Bronchial epithelial cell (primary cell): ENCODE measurements at regions not wholly inside any gene's neighbourhood (a gene's known extent, or its start where the extent isn't known, plus 50 kb on each side); places are given as distances from the start of the nearest gene placed in this dataset.
A peak's percentile ranks its signal among the peaks of the same experiment; 100 is the strongest.
"Not testable (repeated sequence)": the region's sequence is repeated elsewhere in the genome, so short reads cannot be mapped to it uniquely, and the experiment has no call there.

ENCODE experiments used
- DNase-seq: peaks from one replicate; pipeline ENCODE4 v3.0.0-alpha.2; 2010; ENCODE audit warnings: low read depth
- FAIRE-seq: peaks from 2 replicates; lab custom pipeline; 2011; peaks lifted over from hg19 to GRCh38; lab: Jason Lieb, UNC
- H3K27me3 ChIP-seq: 2 replicates; pipeline ENCODE4 v1.5.1; 2011; ENCODE audit warnings: low read length; ENCODE audit not compliant: control insufficient read depth, insufficient read depth
- H3K36me3 ChIP-seq: 2 replicates; pipeline ENCODE4 v1.5.1; 2011; ENCODE audit warnings: low read length; ENCODE audit not compliant: control insufficient read depth, insufficient read depth
- H3K4me3 ChIP-seq: 2 replicates; pipeline ENCODE4 v1.5.1; 2011; ENCODE audit warnings: mild to moderate bottlenecking, low read depth, low read length, control low read depth
- CTCF ChIP-seq: IDR thresholded peaks from 2 replicates; pipeline ENCODE4 v1.5.1; 2011; ENCODE audit warnings: mild to moderate bottlenecking, moderate library complexity, low read length, control low read depth, inconsistent platforms; ENCODE audit not compliant: insufficient read depth, severe bottlenecking

- Histone ChIP-seq H3K27me3 (peaks cover 5% of the 10 kb centered on the region), H3K4me3 (no peak overlapping the region), H3K36me3 (no peaks in the 10 kb centered on the region)
- no peak for DNase-seq
- no peak for FAIRE-seq
- no peak for TF ChIP-seq CTCF
These were observed 320.8 kb downstream of the CBLN1 start for GRCh38 chr16:48960830-48961229.

DNA sequence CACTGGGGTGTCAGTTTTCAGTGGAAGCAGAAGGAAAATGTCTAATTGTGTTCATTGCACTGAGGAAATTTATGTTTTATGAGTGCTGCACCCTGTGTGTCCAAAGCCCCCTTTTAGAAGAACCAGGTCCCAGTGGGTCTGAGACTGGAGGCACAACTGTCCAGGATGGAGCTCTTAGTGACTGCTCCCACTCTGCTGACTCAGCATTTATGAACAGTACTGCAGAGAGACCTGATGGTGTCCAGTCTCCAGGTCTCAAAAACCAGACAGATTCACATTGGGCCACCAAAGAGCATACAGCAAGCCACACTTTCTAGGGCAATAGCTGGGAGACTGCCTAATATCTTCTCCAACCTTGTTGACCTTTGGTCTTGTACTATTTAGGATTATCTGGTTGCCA is 321.9 kb downstream of the CBLN1 start:
- H3K27me3 ChIP-seq: peaks cover 7% of the 10 kb centered on the region

DNA sequence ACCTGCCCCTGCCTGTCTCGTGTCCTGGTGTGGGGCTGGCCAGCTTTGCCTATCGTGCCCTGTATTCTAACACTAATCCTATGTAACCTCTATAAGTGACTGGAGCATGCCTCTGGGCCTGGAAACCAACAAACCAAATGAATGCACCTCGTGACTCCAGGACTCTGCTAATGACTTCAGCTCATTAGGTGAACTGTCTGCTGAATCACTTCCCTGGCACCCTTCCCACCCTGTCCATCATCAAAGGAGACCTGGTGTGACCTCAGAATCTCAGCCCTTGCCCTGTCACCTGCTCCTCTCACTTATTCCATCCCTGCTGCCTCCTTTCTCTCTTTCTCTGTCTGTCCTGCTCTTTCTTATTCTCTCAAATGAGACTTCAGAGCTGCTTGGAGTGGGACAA is 322.4 kb downstream of the CBLN1 start:
- TF ChIP-seq CTCF: no peak
- DNase-seq (peak; percentile 47), FAIRE-seq (no peak)
- H3K4me3 ChIP-seq: no peak overlapping the region
- no peaks in the 10 kb centered on the region for H3K36me3 ChIP-seq
- peaks cover 7% of the 10 kb centered on the region for H3K27me3 ChIP-seq

More for the DNA sequence above, 321.9 kb downstream of the CBLN1 start:
- H3K36me3 ChIP-seq: no peaks in the 10 kb centered on the region
- DNase-seq (no peak), FAIRE-seq (no peak)
- no peak overlapping the region for H3K4me3 ChIP-seq
- no peak for TF ChIP-seq CTCF

DNA sequence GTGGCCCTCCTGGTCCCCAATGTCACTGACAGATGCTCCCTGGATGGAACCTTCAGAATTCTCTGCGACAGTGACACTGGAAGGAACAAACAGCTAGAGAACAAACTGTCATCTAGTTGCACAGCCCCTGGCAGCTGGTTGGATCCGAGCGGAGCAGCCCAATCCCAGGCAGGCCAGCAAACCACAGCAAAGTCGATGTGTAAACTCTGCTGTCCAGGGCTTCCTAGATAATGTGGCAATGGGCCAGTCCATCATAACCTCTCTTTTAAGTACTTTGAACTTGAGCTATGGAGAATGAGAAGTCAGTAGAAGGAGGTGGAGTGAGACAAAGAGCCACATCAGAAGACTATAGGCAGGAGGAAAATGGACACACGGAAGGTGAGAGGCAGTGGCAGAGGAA is 323.0 kb downstream of the CBLN1 start:
- DNase-seq: no peak
- no peak overlapping the region for H3K4me3 ChIP-seq
- no peaks in the 10 kb centered on the region for H3K36me3 ChIP-seq
- FAIRE-seq: no peak
- H3K27me3 ChIP-seq: peaks cover 7% of the 10 kb centered on the region
- TF ChIP-seq CTCF: no peak

DNA sequence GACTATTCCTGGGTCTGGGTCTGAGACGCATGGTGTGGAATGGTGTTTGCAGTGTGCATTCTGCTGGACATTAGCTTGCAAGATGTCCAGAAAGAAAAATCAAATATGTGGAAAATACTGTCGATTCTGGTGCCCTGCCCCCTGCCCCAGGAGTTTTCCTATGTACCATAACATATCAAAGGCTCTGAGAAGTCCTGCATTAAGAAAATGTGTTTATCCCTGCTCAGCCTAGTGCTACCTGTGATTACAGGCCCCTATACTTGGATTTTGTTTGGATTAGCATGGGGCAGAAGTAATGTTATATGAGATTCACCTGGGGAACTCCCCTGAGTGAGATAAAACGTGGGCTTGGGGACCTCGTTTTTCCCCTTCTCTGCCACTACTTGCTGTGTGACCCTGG is 325.0 kb downstream of the CBLN1 start:
- TF ChIP-seq CTCF: no peak
- Histone ChIP-seq H3K27me3 (peaks cover 7% of the 10 kb centered on the region), H3K36me3 (no peaks in the 10 kb centered on the region), H3K4me3 (no peak overlapping the region)
- DNase-seq (no peak), FAIRE-seq (no peak)

DNA sequence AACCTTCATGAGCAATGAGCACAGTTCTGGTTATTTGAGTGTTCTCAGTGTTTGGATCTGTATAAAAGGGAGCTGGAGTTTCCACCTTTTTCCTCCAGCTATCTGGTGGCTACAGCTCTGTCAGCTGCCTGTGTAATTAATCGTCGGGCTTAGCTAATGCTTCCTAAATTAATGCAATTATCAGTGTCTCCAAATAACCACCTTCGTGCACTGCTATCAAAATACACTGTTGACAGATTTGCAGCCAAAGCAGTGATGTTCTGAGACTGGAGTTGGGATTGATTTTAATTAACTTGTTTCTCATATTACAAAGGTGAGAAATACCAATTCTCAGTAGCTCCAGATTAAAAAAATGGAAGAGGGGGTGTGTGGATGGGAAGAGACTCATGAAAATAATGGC is 325.8 kb downstream of the CBLN1 start:
- H3K4me3 ChIP-seq: no peak overlapping the region
- H3K27me3 ChIP-seq: peaks cover 7% of the 10 kb centered on the region
- H3K36me3 ChIP-seq: no peaks in the 10 kb centered on the region
- DNase-seq (no peak), FAIRE-seq (no peak)
- no peak for TF ChIP-seq CTCF

DNA sequence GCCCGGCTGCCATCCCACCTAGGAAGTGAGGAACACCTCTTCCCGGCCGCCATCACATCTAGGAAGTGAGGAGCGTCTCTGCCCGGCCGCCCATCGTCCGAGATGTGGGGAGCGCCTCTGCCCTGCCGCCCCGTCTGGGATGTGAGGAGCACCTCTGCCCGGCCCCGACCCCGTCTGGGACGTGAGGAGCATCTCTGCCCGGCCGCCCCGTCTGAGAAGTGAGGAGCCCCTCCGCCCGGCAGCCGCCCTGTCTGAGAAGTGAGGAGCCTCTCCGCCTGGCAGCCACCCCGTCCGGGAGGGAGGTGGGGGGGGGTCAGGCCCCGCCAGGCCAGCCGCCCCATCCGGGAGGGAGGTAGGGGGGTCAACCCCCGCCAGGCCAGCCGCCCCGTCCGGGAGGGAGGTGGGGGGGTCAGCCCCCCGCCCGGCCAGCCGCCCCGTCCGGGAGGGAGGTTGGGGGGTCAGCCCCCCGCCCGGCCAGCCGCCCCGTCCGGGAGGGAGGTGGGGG is 330.0 kb downstream of the CBLN1 start:
- DNase-seq, FAIRE-seq: not testable (repeated sequence)

More for the DNA sequence above, 330.0 kb downstream of the CBLN1 start:
- not testable (repeated sequence) for H3K36me3 ChIP-seq, H3K4me3 ChIP-seq, H3K27me3 ChIP-seq
